ENCODE measurements at regions not wholly inside any gene's neighbourhood (a gene's known extent, or its start where the extent isn't known, plus 50 kb on each side); places are given as distances from the start of the nearest gene placed in this dataset.

DNA sequence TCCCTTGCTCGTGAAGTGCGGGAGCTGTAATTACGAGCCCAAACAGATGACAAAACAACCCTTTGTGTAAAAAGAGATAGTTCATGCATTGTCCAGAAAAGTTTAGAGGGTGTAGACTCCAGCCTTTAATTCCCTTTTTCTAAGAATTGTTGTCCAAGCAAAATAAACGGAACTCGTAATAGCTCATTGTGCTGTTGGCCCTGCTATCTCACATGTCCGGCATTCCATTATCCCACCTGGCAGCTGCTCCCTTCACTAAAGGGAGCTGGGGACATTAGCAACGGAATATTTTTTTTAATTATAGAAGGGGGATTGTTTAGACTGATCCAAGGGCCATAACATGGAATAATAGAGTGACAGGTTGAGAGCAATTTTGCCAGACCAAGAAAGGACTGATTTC lies 277.5 kb upstream of the TBX3 start:
- H3K27me3 ChIP-seq (replicated peaks in 1 of 4; ENCODE audit: control insufficient read depth in 3 of 4, extremely low read depth in 1 of 4, insufficient read depth in 3 of 4, low read length in 3 of 4), result peaks cover 0 to 1% (median 0%) of the 10 kb centered on the region in 4 experiments; a peak in 1 of 7 replicates
- no peak overlapping the region for H3K23ac ChIP-seq (ENCODE audit: insufficient read length)
- H4K5ac ChIP-seq (ENCODE audit: insufficient read length, low read depth, low read length), result no peak overlapping the region
- no peak overlapping the region for H3K4ac ChIP-seq (replicated peaks; ENCODE audit: insufficient read length, low read depth, low read length)
- 0 out of 2 replicates have a peak overlapping the region, but pooled peaks have one; percentile 17 for H2AFZ ChIP-seq (ENCODE audit: low read length)
- no peaks in the 10 kb centered on the region for H3K4me1 ChIP-seq (replicated peaks in 1 of 4; ENCODE audit: control insufficient read depth in 3 of 4, insufficient read depth in 4 of 4, low read length in 3 of 4)
- H3K36me3 ChIP-seq (ENCODE audit: control insufficient read depth in 2 of 4, insufficient read depth in 4 of 4, low read length in 3 of 4), result no peaks in the 10 kb centered on the region
- H3K23me2 ChIP-seq (ENCODE audit: low read depth, low read length), result no peaks in the 10 kb centered on the region
- no peak overlapping the region for H2BK20ac ChIP-seq (ENCODE audit: low read length)
- no peak overlapping the region for H2BK15ac ChIP-seq (ENCODE audit: low read length)
- no peak overlapping the region for H3K4me3 ChIP-seq (ENCODE audit: extremely low read depth in 1 of 4, insufficient read depth in 2 of 4, low read depth in 3 of 4, low read length in 4 of 4)
- no peak overlapping the region for H3K9ac ChIP-seq (replicated peaks in 1 of 4; ENCODE audit: extremely low read depth in 1 of 4, low read depth in 3 of 4, low read length in 3 of 4)
- no peaks in the 10 kb centered on the region for H3K79me1 ChIP-seq (ENCODE audit: low read depth, low read length)
- no peak overlapping the region for H2AK5ac ChIP-seq (ENCODE audit: low read depth, low read length)
- no peak overlapping the region for H3K4me2 ChIP-seq (ENCODE audit: insufficient read depth in 1 of 2, low read depth in 2 of 2, low read length in 2 of 2)
- H2BK12ac ChIP-seq (ENCODE audit: low read depth, low read length), result no peak overlapping the region
- no peaks in the 10 kb centered on the region for H3K79me2 ChIP-seq (ENCODE audit: control insufficient read depth in 1 of 2, insufficient read depth in 2 of 2, low read length in 2 of 2)
- no peak overlapping the region for H2BK5ac ChIP-seq (ENCODE audit: low read depth, low read length)
- H2BK120ac ChIP-seq (replicated peaks; ENCODE audit: low read depth, low read length), result no peak overlapping the region
- no peak overlapping the region for H3K14ac ChIP-seq (ENCODE audit: insufficient read length)
- no peak for DNase-seq (ENCODE audit: low read depth in 1 of 2, low spot score in 2 of 2)
- ChIA-PET POLR2A (ENCODE audit: partially characterized antibody) (no interaction called here), CTCF (ENCODE audit: partially characterized antibody) (no interaction called here)
- no peak overlapping the region for H3K27ac ChIP-seq (ENCODE audit: low read depth, low read length)
- H4K91ac ChIP-seq (replicated peaks; ENCODE audit: insufficient read length, low read length), result no peak overlapping the region
- H3K18ac ChIP-seq (ENCODE audit: extremely low read depth, low read length), result no peak overlapping the region
- 85% methylated on average over 7 of the region's 7 CpGs; no CpG with 5 or more reads in 1 of the 2 experiments for WGBS, 2 experiments (ENCODE audit: extremely low coverage in 1 of 2, insufficient coverage in 1 of 2, insufficient read length in 1 of 2, insufficient replicate concordance in 2 of 2, low coverage in 1 of 2, low lambda C conversion rate in 2 of 2, missing lambda C conversion rate in 1 of 2)
- H4K8ac ChIP-seq (ENCODE audit: extremely low read depth, insufficient read depth, low read length), result no peak overlapping the region
- H4K20me1 ChIP-seq (replicated peaks in 1 of 2; ENCODE audit: control insufficient read depth in 1 of 2, insufficient read depth in 2 of 2, low read length in 2 of 2), result no peaks in the 10 kb centered on the region
- H3K56ac ChIP-seq (replicated peaks; ENCODE audit: insufficient read length, low read depth, low read length), result no peak overlapping the region
- no peak for FAIRE-seq
- no peaks in the 10 kb centered on the region for H3K9me3 ChIP-seq (ENCODE audit: insufficient read depth in 2 of 2, low read depth in 1 of 2, low read length in 1 of 2)
- TF ChIP-seq, protein P1, sequence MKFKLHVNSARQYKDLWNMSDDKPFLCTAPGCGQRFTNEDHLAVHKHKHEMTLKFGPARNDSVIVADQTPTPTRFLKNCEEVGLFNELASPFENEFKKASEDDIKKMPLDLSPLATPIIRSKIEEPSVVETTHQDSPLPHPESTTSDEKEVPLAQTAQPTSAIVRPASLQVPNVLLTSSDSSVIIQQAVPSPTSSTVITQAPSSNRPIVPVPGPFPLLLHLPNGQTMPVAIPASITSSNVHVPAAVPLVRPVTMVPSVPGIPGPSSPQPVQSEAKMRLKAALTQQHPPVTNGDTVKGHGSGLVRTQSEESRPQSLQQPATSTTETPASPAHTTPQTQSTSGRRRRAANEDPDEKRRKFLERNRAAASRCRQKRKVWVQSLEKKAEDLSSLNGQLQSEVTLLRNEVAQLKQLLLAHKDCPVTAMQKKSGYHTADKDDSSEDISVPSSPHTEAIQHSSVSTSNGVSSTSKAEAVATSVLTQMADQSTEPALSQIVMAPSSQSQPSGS (IDR thresholded peaks at IDR 0.05; ENCODE audit: low read length), result no peak
- no peak for TF ChIP-seq SUZ12 (IDR thresholded peaks at IDR 0.05; ENCODE audit: low read length)
- TF ChIP-seq RNF2 (IDR thresholded peaks at IDR 0.05; ENCODE audit: borderline replicate concordance, low read depth, low read length, missing control alignments, poor library complexity, severe bottlenecking), result no peak
- TF ChIP-seq ASH2L (IDR thresholded peaks at IDR 0.05; ENCODE audit: low read length), result no peak
- TF ChIP-seq BACH1 (IDR thresholded peaks at IDR 0.05; ENCODE audit: low read length), result no peak
- no peak for TF ChIP-seq SRF (IDR thresholded peaks at IDR 0.05; ENCODE audit: low read depth, low read length)
- no peak for TF ChIP-seq TCF12 (IDR thresholded peaks at IDR 0.05; ENCODE audit: low read depth, low read length)
- TF ChIP-seq JUN (IDR thresholded peaks at IDR 0.05; ENCODE audit: low read depth, low read length), result no peak
- TF ChIP-seq KDM5A (IDR thresholded peaks at IDR 0.05; ENCODE audit: low read length), result no peak
- TF ChIP-seq CREB1 (IDR thresholded peaks at IDR 0.05), result no peak
- TF ChIP-seq SAP30 (IDR thresholded peaks at IDR 0.05; ENCODE audit: insufficient read depth, insufficient replicate concordance, low read length), result no peak
- no peak for TF ChIP-seq HDAC2 (IDR thresholded peaks at IDR 0.05; ENCODE audit: borderline replicate concordance in 1 of 2, low read depth in 2 of 2, low read length in 2 of 2)
- no peak for TF ChIP-seq SIN3A (conservative IDR thresholded peaks at IDR 0.05 in 1 of 2, IDR thresholded peaks at IDR 0.05 in 1 of 2; ENCODE audit: low read depth in 1 of 2, low read length in 2 of 2)

Measured in H1 (cell line).